Ovary (tissue), 7 donors: ENCODE measurements at regions not wholly inside any gene's neighbourhood (a gene's known extent, or its start where the extent isn't known, plus 50 kb on each side); places are given as distances from the start of the nearest gene placed in this dataset.

Experiments used
- DNase-seq, 5 donors: peaks; one replicate each; pipeline ENCODE4 v3.0.0-alpha.2; 2019 to 2020
- H3K27ac ChIP-seq, 2 donors: fragments of 200-600 bp; one replicate each; pipeline versions ENCODE4 v1.5.1 to v1.8.0; 2019 to 2022
- H3K27me3 ChIP-seq: fragments of 200-600 bp; one replicate; pipeline ENCODE4 v1.8.0; 2022
- H3K36me3 ChIP-seq: fragments of 200-600 bp; sonication (generic); one replicate; pipeline ENCODE4 v1.5.1; 2019
- H3K4me1 ChIP-seq: one replicate; pipeline ENCODE4 v1.8.1; 2013; ENCODE audit warnings: mild to moderate bottlenecking, moderate library complexity; ENCODE audit not compliant: insufficient read depth
- H3K4me3 ChIP-seq: fragments of 200-600 bp; sonication (generic); one replicate; pipeline ENCODE4 v1.5.1; 2017
- H3K9me3 ChIP-seq, 2 donors: fragments of 200-600 bp in 1 of 2; sonication (generic) in 1 of 2; one replicate each; pipeline versions ENCODE4 v1.5.1 to v1.8.1; 2013 to 2019; ENCODE audit warnings: mild to moderate bottlenecking in 1 of 2, moderate library complexity in 1 of 2
- CTCF ChIP-seq, 3 donors: fragments of 450-650 bp in 2 of 3; fragments of 200-600 bp in 1 of 3; IDR thresholded peaks; one replicate each; pipeline versions ENCODE4 v1.5.1 to v1.8.0; 2016 to 2022; ENCODE audit warnings: antibody characterized with exemption in 3 of 3, mild to moderate bottlenecking in 1 of 3
- EP300 ChIP-seq: sonication (generic); formaldehyde crosslinking; IDR thresholded peaks from one replicate; pipeline ENCODE4 v1.6.1; 2017; ENCODE audit warnings: antibody characterized with exemption
- POLR2A ChIP-seq: fragments of 450-650 bp; IDR thresholded peaks from one replicate; pipeline ENCODE4 v1.6.1; 2017; ENCODE audit warnings: antibody characterized with exemption, mild to moderate bottlenecking, moderate library complexity
- WGBS, 3 donors: extraction: QIAGEN DNeasy Blood & Tissue Kit in 1 of 3; methylation state at CpG; one replicate each; pipeline versions ENCODE4 v1.1.5 to v1.1.7; 2013 to 2017; 5-methylcytosine and 5-hydroxymethylcytosine counted together
- intact Hi-C, 4 donors: fragments of 100-400 bp; cut with DNase I; formaldehyde crosslinking; loops; one replicate each; pipeline versions ENCODE4 v1.11.0 to v1.15.1; 2022 to 2023
- donor health status: DM: no; HTN: no; CAD: no; lungs with moderate emphysema.
- donor health status: DM: no; HTN: no; CAD: no.
- donor health status: Bipolar disorder and iron deficiency.
- donor health status: DM: no; HTN: no; CAD: no.
- donor health status: DM: yes; HTN: yes; CAD: no.

GRCh38 chr12:19844224-19844623 lies 404.9 kb downstream of the AEBP2 start:
- 91 to 100% (median 96%) methylated on average over 1 of the region's 1 CpG for whole genome bisulfite sequencing, 3 donors
- H3K9me3 ChIP-seq, result no peaks in the 10 kb centered on the region
- no peak overlapping the region for H3K27ac ChIP-seq
- intact Hi-C loops, result no loop called here
- H3K36me3 ChIP-seq, result no peaks in the 10 kb centered on the region
- H3K4me1 ChIP-seq, result peaks cover 5% of the 10 kb centered on the region
- no peaks in the 10 kb centered on the region for H3K27me3 ChIP-seq
- DNase-seq, result no peak
- TF ChIP-seq POLR2A, result no peak
- TF ChIP-seq EP300, result no peak
- TF ChIP-seq CTCF (IDR thresholded peaks at IDR 0.05), result no peak
- no peak overlapping the region for H3K4me3 ChIP-seq

- no peak for DNase-seq
- no peak overlapping the region for H3K4me3 ChIP-seq
- no peaks in the 10 kb centered on the region for H3K27me3 ChIP-seq
- no peaks in the 10 kb centered on the region for H3K36me3 ChIP-seq
- no peak for TF ChIP-seq EP300
- TF ChIP-seq CTCF (IDR thresholded peaks at IDR 0.05), result no peak
- TF ChIP-seq POLR2A, result no peak
- no peaks in the 10 kb centered on the region for H3K9me3 ChIP-seq
- H3K27ac ChIP-seq, result peak overlapping the region in 1 of 2 donors; percentile 75
- intact Hi-C loops, result no loop called here
- peaks cover 7% of the 10 kb centered on the region for H3K4me1 ChIP-seq
- 4 to 21% (median 13%) methylated on average over 3 of the region's 3 CpGs for WGBS, 3 donors
Observed at GRCh38 chr12:19846574-19846973, 407.3 kb downstream of the AEBP2 start.

- 4 to 8% (median 7%) methylated on average over 11 of the region's 11 CpGs for WGBS, 3 donors
- TF ChIP-seq EP300, result no peak
- TF ChIP-seq CTCF (IDR thresholded peaks at IDR 0.05), result no peak
- no peak for TF ChIP-seq POLR2A
- no peak overlapping the region for H3K4me3 ChIP-seq
- intact Hi-C loops, result no loop called here
- H3K4me1 ChIP-seq, result peaks cover 7% of the 10 kb centered on the region
- peak overlapping the region in 1 of 2 donors; percentile 75 for H3K27ac ChIP-seq
- no peaks in the 10 kb centered on the region for H3K27me3 ChIP-seq
- no peaks in the 10 kb centered on the region for H3K9me3 ChIP-seq
- peak; percentile 25 to 60 (median 38) for DNase-seq
- H3K36me3 ChIP-seq, result no peaks in the 10 kb centered on the region
Observed at GRCh38 chr12:19847294-19848059, 408.2 kb downstream of the AEBP2 start.

DNA sequence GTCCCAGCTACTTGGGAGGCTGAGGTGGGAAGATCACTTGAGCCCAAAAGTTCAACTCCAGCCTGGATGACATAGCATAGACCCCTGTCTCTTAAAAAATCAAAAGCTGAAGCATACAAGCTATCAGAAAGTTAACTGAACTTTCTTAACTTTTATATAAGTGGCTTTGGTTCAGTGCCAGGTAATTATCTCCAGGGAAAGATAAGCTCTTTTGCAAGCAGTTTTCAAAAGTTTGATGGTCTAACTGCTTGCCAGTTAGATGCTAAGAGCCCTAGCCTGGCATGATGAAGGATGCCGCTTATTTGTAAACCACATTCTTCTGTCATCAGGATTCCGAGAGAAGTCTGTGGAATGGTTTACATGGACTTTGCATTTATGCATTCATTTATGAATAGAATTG lies 409.1 kb downstream of the AEBP2 start:
- Histone ChIP-seq H3K4me1 (peaks cover 7% of the 10 kb centered on the region), H3K4me3 (no peak overlapping the region), H3K9me3 (no peaks in the 10 kb centered on the region), H3K27me3 (no peaks in the 10 kb centered on the region), H3K27ac (peak overlapping the region in 1 of 2 donors; percentile 75), H3K36me3 (no peaks in the 10 kb centered on the region)
- TF ChIP-seq CTCF (IDR thresholded peaks at IDR 0.05), result no peak
- no peak for TF ChIP-seq EP300
- TF ChIP-seq POLR2A, result no peak
- DNase-seq, result no peak
- WGBS, 3 donors, result 93 to 98% (median 95%) methylated on average over 2 of the region's 2 CpGs
- intact Hi-C loops, result no loop called here
